ENCODE measurements at regions not wholly inside any gene's neighbourhood (a gene's known extent, or its start where the extent isn't known, plus 50 kb on each side); places are given as distances from the start of the nearest gene placed in this dataset.

GRCh38 chr5:164518741-164519080 is 1013.3 kb downstream of the MAT2B start:
- TF ChIP-seq CTCF (IDR thresholded peaks at IDR 0.05; ENCODE audit: extremely low read depth in 1 of 2, insufficient read depth in 1 of 2, low read depth in 1 of 2, low read length in 2 of 2), result no peak
- TF ChIP-seq MYC (IDR thresholded peaks at IDR 0.05; ENCODE audit: low read depth, low read length), result no peak
- no peak for TF ChIP-seq POLR2AphosphoS5 (IDR thresholded peaks at IDR 0.05; ENCODE audit: insufficient read depth, low read depth, low read length)
- TF ChIP-seq MAX (IDR thresholded peaks at IDR 0.05; ENCODE audit: insufficient read depth, insufficient read length), result no peak
- no peak for TF ChIP-seq EZH2 (IDR thresholded peaks at IDR 0.05; ENCODE audit: borderline replicate concordance, low read depth, low read length, severe bottlenecking)
- no peak for TF ChIP-seq POLR2A (IDR thresholded peaks at IDR 0.05; ENCODE audit: low read depth, low read length)

All from endothelial cell of umbilical vein (primary cell).